H1 (cell line): ENCODE measurements at regions not wholly inside any gene's neighbourhood (a gene's known extent, or its start where the extent isn't known, plus 50 kb on each side); places are given as distances from the start of the nearest gene placed in this dataset.

ENCODE experiments used
- BCL11A ChIP-seq, 2 experiments: IDR thresholded peaks; one replicate each; pipeline ENCODE4 v1.6.1; 2011; ENCODE audit warnings: low read depth in 2 of 2, low read length in 2 of 2, mild to moderate bottlenecking in 2 of 2
- CBX5 ChIP-seq: fragments of 300-800, 300-1000 bp; sonication (generic); IDR thresholded peaks from 2 replicates; pipeline ENCODE4 v1.7.1; 2016; ENCODE audit warnings: antibody characterized with exemption, low read length, low read depth
- CHD1 ChIP-seq: IDR thresholded peaks from 2 replicates; pipeline ENCODE4 v1.6.1; 2012; ENCODE audit warnings: low read depth, low read length, improper control_type of control experiment
- CHD7 ChIP-seq: fragments of 300-600 bp; sonication (generic); IDR thresholded peaks from 2 replicates; pipeline ENCODE4 v1.7.1; 2012; ENCODE audit warnings: low read length, moderate library complexity, mild to moderate bottlenecking, inconsistent platforms; ENCODE audit not compliant: insufficient replicate concordance
- HDAC6 ChIP-seq: IDR thresholded peaks from one replicate; pipeline ENCODE4 v1.7.1; 2012; ENCODE audit warnings: low read depth, mild to moderate bottlenecking, inconsistent platforms, low read length, moderate library complexity
- JUND ChIP-seq: IDR thresholded peaks from 2 replicates; pipeline ENCODE4 v1.6.1; 2011; ENCODE audit warnings: mild to moderate bottlenecking, improper control_type of control experiment, low read length
- NANOG ChIP-seq: IDR thresholded peaks from 2 replicates; pipeline ENCODE4 v1.6.1; 2011; ENCODE audit warnings: low read length, low read depth, mild to moderate bottlenecking, inconsistent platforms; ENCODE audit not compliant: insufficient read depth, poor library complexity, severe bottlenecking
- NRF1 ChIP-seq: IDR thresholded peaks from 2 replicates; pipeline ENCODE4 v1.6.1; 2011; ENCODE audit warnings: mild to moderate bottlenecking, low read depth, low read length, improper control_type of control experiment
- POU5F1 ChIP-seq: IDR thresholded peaks from 2 replicates; pipeline ENCODE4 v1.6.1; 2011; ENCODE audit warnings: low read depth, mild to moderate bottlenecking, low read length, moderate library complexity
- SRF ChIP-seq: IDR thresholded peaks from 2 replicates; pipeline ENCODE4 v1.6.1; 2011; ENCODE audit warnings: mild to moderate bottlenecking, low read depth, low read length, moderate library complexity
- YY1 ChIP-seq: IDR thresholded peaks from 2 replicates; pipeline ENCODE4 v1.6.1; 2011; ENCODE audit warnings: low read depth, mild to moderate bottlenecking, low read length
- TF ChIP-seq, protein P1 (sequence below): IDR thresholded peaks from 2 replicates; pipeline ENCODE4 v1.6.1; 2011; ENCODE audit warnings: low read length, improper control_type of control experiment

GRCh38 chr6:127406122-127406521 lies 53.1 kb downstream of the KIAA0408 start (continued):
- TF ChIP-seq CHD7 (no peak), CHD1 (no peak), NRF1 (no peak), BCL11A (IDR thresholded peaks at IDR 0.05; ENCODE audit: low read depth in 2 of 2, low read length in 2 of 2) (no peak), POU5F1 (no peak), SRF (no peak), HDAC6 (no peak), JUND (no peak), NANOG (no peak), YY1 (no peak), CBX5 (no peak)
- TF ChIP-seq, protein P1, sequence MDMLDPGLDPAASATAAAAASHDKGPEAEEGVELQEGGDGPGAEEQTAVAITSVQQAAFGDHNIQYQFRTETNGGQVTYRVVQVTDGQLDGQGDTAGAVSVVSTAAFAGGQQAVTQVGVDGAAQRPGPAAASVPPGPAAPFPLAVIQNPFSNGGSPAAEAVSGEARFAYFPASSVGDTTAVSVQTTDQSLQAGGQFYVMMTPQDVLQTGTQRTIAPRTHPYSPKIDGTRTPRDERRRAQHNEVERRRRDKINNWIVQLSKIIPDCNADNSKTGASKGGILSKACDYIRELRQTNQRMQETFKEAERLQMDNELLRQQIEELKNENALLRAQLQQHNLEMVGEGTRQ: no peak
